ENCODE measurements at regions not wholly inside any gene's neighbourhood (a gene's known extent, or its start where the extent isn't known, plus 50 kb on each side); places are given as distances from the start of the nearest gene placed in this dataset.

DNA sequence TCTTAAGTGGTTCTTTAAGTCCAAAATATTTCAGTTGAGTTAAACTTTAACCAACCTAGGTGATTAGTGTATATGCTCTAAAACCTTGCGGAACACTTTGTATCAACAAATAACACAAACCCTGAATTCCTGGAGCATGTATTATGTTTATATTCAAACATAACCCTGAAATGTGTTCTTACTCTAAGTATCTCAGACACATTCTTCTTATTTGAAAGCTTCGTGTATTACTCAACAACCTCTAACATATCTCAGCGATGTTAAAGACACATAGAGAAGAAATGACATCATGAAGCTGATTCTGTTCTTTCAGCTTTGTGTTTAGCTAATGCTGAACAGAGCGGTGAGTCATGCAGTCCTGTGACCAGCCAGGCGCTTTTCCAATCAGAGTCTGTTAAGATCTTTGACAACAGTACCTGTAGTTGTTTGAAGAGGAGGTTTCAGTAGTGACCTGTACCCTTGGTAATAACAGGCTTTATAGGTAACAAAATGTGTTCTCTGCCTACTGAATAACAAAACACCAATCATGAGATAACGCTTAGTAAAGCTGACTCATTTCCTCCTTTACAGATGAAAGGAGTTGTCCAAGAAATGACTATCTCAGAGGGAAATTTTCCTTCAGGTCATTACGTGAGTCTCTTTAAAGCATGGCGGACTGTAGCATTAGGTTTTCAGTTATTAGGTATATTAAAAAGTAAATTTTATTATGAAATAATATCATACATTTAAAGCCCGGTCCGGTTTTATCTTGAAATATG lies 67.3 kb upstream of the KLF6 start (continued):
- TF ChIP-seq CEBPG (CRISPR knock-in tag; IDR thresholded peaks at IDR 0.05) (peak; percentile 19; the same call in 1 of the 2 replicates), CEBPG (tag; conservative IDR thresholded peaks at IDR 0.05 in 1 of 2, IDR thresholded peaks at IDR 0.05 in 1 of 2) (peak; percentile 73 to 86), SP2 (IDR thresholded peaks at IDR 0.05; ENCODE audit: extremely low read depth, low read depth, low read length, poor library complexity, severe bottlenecking) (no peak), ZNF583 (CRISPR knock-in tag; IDR thresholded peaks at IDR 0.05) (no peak), COPS2 (conservative IDR thresholded peaks at IDR 0.05) (no peak), HOXB6 (CRISPR knock-in tag; IDR thresholded peaks at IDR 0.05; ENCODE audit: borderline replicate concordance) (no peak), MTF1 (CRISPR knock-in tag; IDR thresholded peaks at IDR 0.05; ENCODE audit: borderline replicate concordance) (no peak), NR2C1 (IDR thresholded peaks at IDR 0.05) (no peak), NR2C1 (tag; IDR thresholded peaks at IDR 0.05) (no peak; the same call in 1 of the 2 replicates), DNMT1 (IDR thresholded peaks at IDR 0.05) (no peak), GABPA (tag; conservative IDR thresholded peaks at IDR 0.05; ENCODE audit: low read depth) (peak; percentile 57), NKRF (IDR thresholded peaks at IDR 0.05; ENCODE audit: borderline replicate concordance) (no peak), ZNF644 (tag; IDR thresholded peaks at IDR 0.05; ENCODE audit: low read depth) (peak; percentile 70), ZNF197 (CRISPR knock-in tag; IDR thresholded peaks at IDR 0.05; ENCODE audit: low read depth) (no peak), POU5F1 (IDR thresholded peaks at IDR 0.05; ENCODE audit: borderline replicate concordance, low read depth, low read length, partially characterized antibody) (no peak), NFIC (IDR thresholded peaks at IDR 0.05) (no peak), CCAR2 (IDR thresholded peaks at IDR 0.05; ENCODE audit: low read depth, low read length) (no peak)
- TF ChIP-seq, protein P1, sequence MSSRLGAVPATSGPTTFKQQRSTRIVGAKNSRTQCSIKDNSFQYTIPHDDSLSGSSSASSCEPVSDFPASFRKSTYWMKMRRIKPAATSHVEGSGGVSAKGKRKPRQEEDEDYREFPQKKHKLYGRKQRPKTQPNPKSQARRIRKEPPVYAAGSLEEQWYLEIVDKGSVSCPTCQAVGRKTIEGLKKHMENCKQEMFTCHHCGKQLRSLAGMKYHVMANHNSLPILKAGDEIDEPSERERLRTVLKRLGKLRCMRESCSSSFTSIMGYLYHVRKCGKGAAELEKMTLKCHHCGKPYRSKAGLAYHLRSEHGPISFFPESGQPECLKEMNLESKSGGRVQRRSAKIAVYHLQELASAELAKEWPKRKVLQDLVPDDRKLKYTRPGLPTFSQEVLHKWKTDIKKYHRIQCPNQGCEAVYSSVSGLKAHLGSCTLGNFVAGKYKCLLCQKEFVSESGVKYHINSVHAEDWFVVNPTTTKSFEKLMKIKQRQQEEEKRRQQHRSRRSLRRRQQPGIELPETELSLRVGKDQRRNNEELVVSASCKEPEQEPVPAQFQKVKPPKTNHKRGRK (tag; IDR thresholded peaks at IDR 0.05): no peak
- TF ChIP-seq, protein P2, sequence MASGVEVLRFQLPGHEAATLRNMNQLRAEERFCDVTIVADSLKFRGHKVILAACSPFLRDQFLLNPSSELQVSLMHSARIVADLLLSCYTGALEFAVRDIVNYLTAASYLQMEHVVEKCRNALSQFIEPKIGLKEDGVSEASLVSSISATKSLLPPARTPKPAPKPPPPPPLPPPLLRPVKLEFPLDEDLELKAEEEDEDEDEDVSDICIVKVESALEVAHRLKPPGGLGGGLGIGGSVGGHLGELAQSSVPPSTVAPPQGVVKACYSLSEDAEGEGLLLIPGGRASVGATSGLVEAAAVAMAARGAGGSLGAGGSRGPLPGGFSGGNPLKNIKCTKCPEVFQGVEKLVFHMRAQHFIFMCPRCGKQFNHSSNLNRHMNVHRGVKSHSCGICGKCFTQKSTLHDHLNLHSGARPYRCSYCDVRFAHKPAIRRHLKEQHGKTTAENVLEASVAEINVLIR (CRISPR knock-in tag; IDR thresholded peaks at IDR 0.05): no peak
- TF ChIP-seq, protein P3, sequence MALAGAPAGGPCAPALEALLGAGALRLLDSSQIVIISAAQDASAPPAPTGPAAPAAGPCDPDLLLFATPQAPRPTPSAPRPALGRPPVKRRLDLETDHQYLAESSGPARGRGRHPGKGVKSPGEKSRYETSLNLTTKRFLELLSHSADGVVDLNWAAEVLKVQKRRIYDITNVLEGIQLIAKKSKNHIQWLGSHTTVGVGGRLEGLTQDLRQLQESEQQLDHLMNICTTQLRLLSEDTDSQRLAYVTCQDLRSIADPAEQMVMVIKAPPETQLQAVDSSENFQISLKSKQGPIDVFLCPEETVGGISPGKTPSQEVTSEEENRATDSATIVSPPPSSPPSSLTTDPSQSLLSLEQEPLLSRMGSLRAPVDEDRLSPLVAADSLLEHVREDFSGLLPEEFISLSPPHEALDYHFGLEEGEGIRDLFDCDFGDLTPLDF (CRISPR knock-in tag; IDR thresholded peaks at IDR 0.05): no peak
- TF ChIP-seq, protein P4, sequence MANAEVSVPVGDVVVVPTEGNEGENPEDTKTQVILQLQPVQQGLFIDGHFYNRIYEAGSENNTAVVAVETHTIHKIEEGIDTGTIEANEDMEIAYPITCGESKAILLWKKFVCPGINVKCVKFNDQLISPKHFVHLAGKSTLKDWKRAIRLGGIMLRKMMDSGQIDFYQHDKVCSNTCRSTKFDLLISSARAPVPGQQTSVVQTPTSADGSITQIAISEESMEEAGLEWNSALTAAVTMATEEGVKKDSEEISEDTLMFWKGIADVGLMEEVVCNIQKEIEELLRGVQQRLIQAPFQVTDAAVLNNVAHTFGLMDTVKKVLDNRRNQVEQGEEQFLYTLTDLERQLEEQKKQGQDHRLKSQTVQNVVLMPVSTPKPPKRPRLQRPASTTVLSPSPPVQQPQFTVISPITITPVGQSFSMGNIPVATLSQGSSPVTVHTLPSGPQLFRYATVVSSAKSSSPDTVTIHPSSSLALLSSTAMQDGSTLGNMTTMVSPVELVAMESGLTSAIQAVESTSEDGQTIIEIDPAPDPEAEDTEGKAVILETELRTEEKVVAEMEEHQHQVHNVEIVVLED (CRISPR knock-in tag; IDR thresholded peaks at IDR 0.05): no peak

Measured in K562 (cell line).